RWPE1 (cell line): ENCODE measurements at regions not wholly inside any gene's neighbourhood (a gene's known extent, or its start where the extent isn't known, plus 50 kb on each side); places are given as distances from the start of the nearest gene placed in this dataset.
A peak's percentile ranks its signal among the peaks of the same experiment; 100 is the strongest.

Source experiments
- CTCF ChIA-PET: fragments of 350-600 bp; sonication (Branson Sonifier 250); formaldehyde crosslinking; extraction: SDS; loops from one replicate; lab custom pipeline; 2021; lab: Yijun Ruan, JAX
- POLR2A ChIA-PET: fragments of 400-600 bp; formaldehyde crosslinking; extraction: SDS; loops from one replicate; lab custom pipeline; 2020; ENCODE audit warnings: antibody characterized with exemption; ENCODE audit not compliant: low non-redundant PET; lab: Yijun Ruan, JAX
- DNase-seq: peaks from one replicate; pipeline ENCODE4 v3.0.0; 2012; ENCODE audit warnings: low spot score
- H3K27ac ChIP-seq: fragments of 450-650 bp; 2 replicates; pipeline ENCODE4 v1.5.1; 2017
- TF ChIP-seq, protein P1 (sequence below): fragments of 450-650 bp; conservative IDR thresholded peaks from 2 replicates; pipeline ENCODE4 v1.5.1; 2017; ENCODE audit warnings: low read depth, mild to moderate bottlenecking

GRCh38 chr3:59210260-59210659 lies 160.4 kb upstream of the CFAP20DC start:
- DNase-seq: no peak
- ChIA-PET POLR2A (no interaction called here), CTCF (interaction anchor here (0.6 kb wide), 1 partner anchor 168 kb away, joined by 3 read pairs; no protein-coding TSS in a partner anchor)
- TF ChIP-seq, protein P1, sequence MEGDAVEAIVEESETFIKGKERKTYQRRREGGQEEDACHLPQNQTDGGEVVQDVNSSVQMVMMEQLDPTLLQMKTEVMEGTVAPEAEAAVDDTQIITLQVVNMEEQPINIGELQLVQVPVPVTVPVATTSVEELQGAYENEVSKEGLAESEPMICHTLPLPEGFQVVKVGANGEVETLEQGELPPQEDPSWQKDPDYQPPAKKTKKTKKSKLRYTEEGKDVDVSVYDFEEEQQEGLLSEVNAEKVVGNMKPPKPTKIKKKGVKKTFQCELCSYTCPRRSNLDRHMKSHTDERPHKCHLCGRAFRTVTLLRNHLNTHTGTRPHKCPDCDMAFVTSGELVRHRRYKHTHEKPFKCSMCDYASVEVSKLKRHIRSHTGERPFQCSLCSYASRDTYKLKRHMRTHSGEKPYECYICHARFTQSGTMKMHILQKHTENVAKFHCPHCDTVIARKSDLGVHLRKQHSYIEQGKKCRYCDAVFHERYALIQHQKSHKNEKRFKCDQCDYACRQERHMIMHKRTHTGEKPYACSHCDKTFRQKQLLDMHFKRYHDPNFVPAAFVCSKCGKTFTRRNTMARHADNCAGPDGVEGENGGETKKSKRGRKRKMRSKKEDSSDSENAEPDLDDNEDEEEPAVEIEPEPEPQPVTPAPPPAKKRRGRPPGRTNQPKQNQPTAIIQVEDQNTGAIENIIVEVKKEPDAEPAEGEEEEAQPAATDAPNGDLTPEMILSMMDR: no peak
- no peak overlapping the region for H3K27ac ChIP-seq

- H3K27ac ChIP-seq: peak overlapping the region; percentile 82
- peak; percentile 63 for DNase-seq
- TF ChIP-seq, protein P1: no peak
- ChIA-PET POLR2A (no interaction called here), CTCF (interaction anchor here (0.6 kb wide), 1 partner anchor 195 kb away, joined by 3 read pairs; no protein-coding TSS in a partner anchor)
Observed at GRCh38 chr3:59192473-59192872, 142.6 kb upstream of the CFAP20DC start.

- DNase-seq: no peak
- CTCF ChIA-PET: no interaction called here
- TF ChIP-seq, protein P1: no peak
- POLR2A ChIA-PET: no interaction called here
- H3K27ac ChIP-seq: no peak overlapping the region
Observed at GRCh38 chr3:59191651-59192050, 141.8 kb upstream of the CFAP20DC start.

DNA sequence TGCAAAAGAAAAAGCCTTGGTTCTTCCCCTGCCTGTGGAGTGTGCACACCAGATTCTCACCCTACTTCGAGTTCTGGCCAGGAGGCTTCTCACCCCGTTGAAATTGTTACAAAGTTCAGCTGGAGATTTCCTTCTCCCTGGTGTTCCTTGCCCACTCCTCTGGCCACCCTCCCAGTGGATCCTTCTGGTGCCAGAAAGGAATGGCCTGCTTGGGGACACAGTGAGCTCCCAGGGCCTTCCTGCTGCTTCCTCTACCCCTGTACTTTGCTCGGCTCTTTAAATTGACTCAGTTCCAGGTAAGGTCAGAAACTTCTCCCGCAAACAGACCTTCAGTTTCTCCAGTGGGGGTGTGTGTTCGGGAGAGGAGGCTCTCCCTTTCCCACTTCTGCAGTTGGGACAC lies 140.1 kb upstream of the CFAP20DC start:
- H3K27ac ChIP-seq: peak overlapping the region; percentile 82
- TF ChIP-seq, protein P1: no peak
- DNase-seq: no peak
- POLR2A ChIA-PET: no interaction called here
- CTCF ChIA-PET: no interaction called here

DNA sequence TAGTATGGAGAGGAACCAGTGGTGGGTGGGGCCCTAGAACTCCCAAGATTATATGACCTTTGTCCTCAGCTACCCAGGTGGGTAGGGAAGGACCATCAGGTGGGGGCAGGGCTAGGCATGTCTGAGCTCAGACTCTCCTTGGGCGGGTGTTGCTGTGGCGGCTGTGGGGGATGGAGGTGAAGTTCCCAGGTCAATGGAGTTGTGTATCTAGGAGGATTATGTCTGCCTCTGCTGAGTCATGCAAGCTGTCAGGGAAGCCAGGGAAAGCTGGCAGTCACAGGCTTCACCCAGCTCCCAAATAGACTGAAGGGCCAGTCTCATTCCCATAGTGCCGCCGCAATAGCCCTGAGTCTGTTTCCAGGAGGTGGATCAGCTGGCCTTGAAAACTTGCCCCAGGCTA lies 139.7 kb upstream of the CFAP20DC start:
- peak overlapping the region; percentile 82 for H3K27ac ChIP-seq
- ChIA-PET CTCF (no interaction called here), POLR2A (no interaction called here)
- TF ChIP-seq, protein P1: no peak
- no peak for DNase-seq

- TF ChIP-seq, protein P1: no peak
- CTCF ChIA-PET: interaction anchor here (0.5 kb wide), 1 partner anchor 429 kb away, joined by 3 read pairs; no protein-coding TSS in a partner anchor
- POLR2A ChIA-PET: no interaction called here
- no peak overlapping the region for H3K27ac ChIP-seq
- DNase-seq: no peak
Observed at GRCh38 chr3:59186725-59187124, 136.9 kb upstream of the CFAP20DC start.
